ENCODE measurements at regions not wholly inside any gene's neighbourhood (a gene's known extent, or its start where the extent isn't known, plus 50 kb on each side); places are given as distances from the start of the nearest gene placed in this dataset.
"Not testable (repeated sequence)": the region's sequence is repeated elsewhere in the genome, so short reads cannot be mapped to it uniquely, and the experiment has no call there.

- H3K9ac ChIP-seq (ENCODE audit: control insufficient read depth, extremely low read depth, insufficient read depth, low read length); H4K20me1 ChIP-seq (ENCODE audit: control insufficient read depth, extremely low read depth, insufficient read depth, low read length); H3K4me3 ChIP-seq (ENCODE audit: control insufficient read depth in 2 of 3, extremely low read depth in 1 of 3, insufficient read depth in 2 of 3, low read depth in 1 of 3, low read length in 3 of 3); H3K9me3 ChIP-seq (ENCODE audit: control insufficient read depth, low read depth, low read length); H3K27ac ChIP-seq (ENCODE audit: control insufficient read depth, insufficient read depth, low read length); H2AFZ ChIP-seq (ENCODE audit: control insufficient read depth, low read length); H3K36me3 ChIP-seq (ENCODE audit: control insufficient read depth in 2 of 2, extremely low read depth in 1 of 2, insufficient read depth in 2 of 2, low read length in 2 of 2); DNase-seq (ENCODE audit: low read depth, low spot score); H3K9me1 ChIP-seq (ENCODE audit: control insufficient read depth, extremely low read depth, insufficient read depth, low read length); H3K79me2 ChIP-seq (ENCODE audit: control insufficient read depth, insufficient read depth, low read length); dilution Hi-C loops (cut with MboI; ENCODE audit: extremely low pct_ligation_motif_present, low sequenced_read_pairs); FAIRE-seq; H3K4me2 ChIP-seq (ENCODE audit: control insufficient read depth, extremely low read depth, insufficient read depth, low read depth, low read length); H3K27me3 ChIP-seq (ENCODE audit: control insufficient read depth, extremely low read depth, insufficient read depth, low read length); H3K4me1 ChIP-seq (ENCODE audit: control insufficient read depth, extremely low read depth, insufficient read depth, low read length): not testable (repeated sequence)
These were observed 101.6 kb upstream of the CCZ1B start for GRCh38 chr7:6927643-6928042.

GRCh38 chr7:6929588-6929987 is 103.5 kb upstream of the CCZ1B start:
- FAIRE-seq; H2AFZ ChIP-seq (ENCODE audit: control insufficient read depth, low read length); DNase-seq (ENCODE audit: low read depth, low spot score); H3K4me2 ChIP-seq (ENCODE audit: control insufficient read depth, extremely low read depth, insufficient read depth, low read depth, low read length); H3K9ac ChIP-seq (ENCODE audit: control insufficient read depth, extremely low read depth, insufficient read depth, low read length); H3K79me2 ChIP-seq (ENCODE audit: control insufficient read depth, insufficient read depth, low read length); H3K27me3 ChIP-seq (ENCODE audit: control insufficient read depth, extremely low read depth, insufficient read depth, low read length); H4K20me1 ChIP-seq (ENCODE audit: control insufficient read depth, extremely low read depth, insufficient read depth, low read length); H3K9me1 ChIP-seq (ENCODE audit: control insufficient read depth, extremely low read depth, insufficient read depth, low read length); dilution Hi-C loops (cut with MboI; ENCODE audit: extremely low pct_ligation_motif_present, low sequenced_read_pairs); H3K36me3 ChIP-seq (ENCODE audit: control insufficient read depth in 2 of 2, extremely low read depth in 1 of 2, insufficient read depth in 2 of 2, low read length in 2 of 2); H3K4me1 ChIP-seq (ENCODE audit: control insufficient read depth, extremely low read depth, insufficient read depth, low read length); H3K9me3 ChIP-seq (ENCODE audit: control insufficient read depth, low read depth, low read length); H3K4me3 ChIP-seq (ENCODE audit: control insufficient read depth in 2 of 3, extremely low read depth in 1 of 3, insufficient read depth in 2 of 3, low read depth in 1 of 3, low read length in 3 of 3); H3K27ac ChIP-seq (ENCODE audit: control insufficient read depth, insufficient read depth, low read length): not testable (repeated sequence)

- H3K4me2 ChIP-seq (ENCODE audit: control insufficient read depth, extremely low read depth, insufficient read depth, low read depth, low read length); H3K9me1 ChIP-seq (ENCODE audit: control insufficient read depth, extremely low read depth, insufficient read depth, low read length); FAIRE-seq; DNase-seq (ENCODE audit: low read depth, low spot score); H3K9me3 ChIP-seq (ENCODE audit: control insufficient read depth, low read depth, low read length); dilution Hi-C loops (cut with MboI; ENCODE audit: extremely low pct_ligation_motif_present, low sequenced_read_pairs); H3K27ac ChIP-seq (ENCODE audit: control insufficient read depth, insufficient read depth, low read length); H3K4me1 ChIP-seq (ENCODE audit: control insufficient read depth, extremely low read depth, insufficient read depth, low read length); H2AFZ ChIP-seq (ENCODE audit: control insufficient read depth, low read length); H3K4me3 ChIP-seq (ENCODE audit: control insufficient read depth in 2 of 3, extremely low read depth in 1 of 3, insufficient read depth in 2 of 3, low read depth in 1 of 3, low read length in 3 of 3); H3K79me2 ChIP-seq (ENCODE audit: control insufficient read depth, insufficient read depth, low read length); H3K36me3 ChIP-seq (ENCODE audit: control insufficient read depth in 2 of 2, extremely low read depth in 1 of 2, insufficient read depth in 2 of 2, low read length in 2 of 2); H3K9ac ChIP-seq (ENCODE audit: control insufficient read depth, extremely low read depth, insufficient read depth, low read length); H4K20me1 ChIP-seq (ENCODE audit: control insufficient read depth, extremely low read depth, insufficient read depth, low read length); H3K27me3 ChIP-seq (ENCODE audit: control insufficient read depth, extremely low read depth, insufficient read depth, low read length): not testable (repeated sequence)
These were observed 104.1 kb upstream of the CCZ1B start for GRCh38 chr7:6930081-6930635.
